IPS-15b (cell line): ENCODE measurements at regions not wholly inside any gene's neighbourhood (a gene's known extent, or its start where the extent isn't known, plus 50 kb on each side); places are given as distances from the start of the nearest gene placed in this dataset.
"Not testable (repeated sequence)": the region's sequence is repeated elsewhere in the genome, so short reads cannot be mapped to it uniquely, and the experiment has no call there.

ENCODE experiments used
- H3K27me3 ChIP-seq: one replicate; pipeline ENCODE4 v1.6.1; 2013; ENCODE audit warnings: low read length; ENCODE audit not compliant: control insufficient read depth, insufficient read depth
- H3K36me3 ChIP-seq: one replicate; pipeline ENCODE4 v1.6.1; 2013; ENCODE audit warnings: low read length; ENCODE audit not compliant: control insufficient read depth, insufficient read depth
- H3K4me1 ChIP-seq: one replicate; pipeline ENCODE4 v1.6.1; 2013; ENCODE audit warnings: mild to moderate bottlenecking, low read length; ENCODE audit not compliant: control insufficient read depth, insufficient read depth
- H3K4me3 ChIP-seq: one replicate; pipeline ENCODE4 v1.5.1; 2013; ENCODE audit warnings: low read depth, low read length
- H3K9ac ChIP-seq: one replicate; pipeline ENCODE4 v1.6.1; 2013; ENCODE audit warnings: low read depth, mild to moderate bottlenecking, low read length
- H3K9me3 ChIP-seq: one replicate; pipeline ENCODE4 v1.6.1; 2013; ENCODE audit warnings: mild to moderate bottlenecking, low read length; ENCODE audit not compliant: control insufficient read depth, insufficient read depth

- Histone ChIP-seq H3K4me3 (no peak overlapping the region), H3K9ac (no peak overlapping the region), H3K36me3 (peaks cover 6% of the 10 kb centered on the region), H3K4me1 (no peaks in the 10 kb centered on the region), H3K27me3 (no peaks in the 10 kb centered on the region), H3K9me3 (peaks cover 9% of the 10 kb centered on the region)
These were observed 401.7 kb upstream of the RUNX1 start for GRCh38 chr21:35450830-35451229.

GRCh38 chr21:35449846-35450245 is 400.7 kb upstream of the RUNX1 start:
- Histone ChIP-seq H3K9me3 (peaks cover 9% of the 10 kb centered on the region), H3K27me3 (no peaks in the 10 kb centered on the region), H3K36me3 (peaks cover 6% of the 10 kb centered on the region), H3K9ac (no peak overlapping the region), H3K4me1 (no peaks in the 10 kb centered on the region), H3K4me3 (no peak overlapping the region)

- H3K4me1 ChIP-seq = no peaks in the 10 kb centered on the region
- no peaks in the 10 kb centered on the region for H3K27me3 ChIP-seq
- no peak overlapping the region for H3K9ac ChIP-seq
- H3K4me3 ChIP-seq = no peak overlapping the region
- peaks cover 9% of the 10 kb centered on the region for H3K9me3 ChIP-seq
- peaks cover 6% of the 10 kb centered on the region for H3K36me3 ChIP-seq
These were observed 399.9 kb upstream of the RUNX1 start for GRCh38 chr21:35448876-35449599.

- H3K4me1 ChIP-seq = no peaks in the 10 kb centered on the region
- H3K4me3 ChIP-seq = no peak overlapping the region
- H3K27me3 ChIP-seq = no peaks in the 10 kb centered on the region
- H3K36me3 ChIP-seq = peaks cover 1% of the 10 kb centered on the region
- H3K9me3 ChIP-seq = no peaks in the 10 kb centered on the region
- no peak overlapping the region for H3K9ac ChIP-seq
These were observed 395.3 kb upstream of the RUNX1 start for GRCh38 chr21:35444391-35444790.

- Histone ChIP-seq H3K9me3 (no peaks in the 10 kb centered on the region), H3K4me1 (peaks cover 4% of the 10 kb centered on the region), H3K9ac (no peak overlapping the region), H3K27me3 (no peaks in the 10 kb centered on the region), H3K4me3 (no peak overlapping the region), H3K36me3 (no peaks in the 10 kb centered on the region)
These were observed 392.9 kb upstream of the RUNX1 start for GRCh38 chr21:35441868-35442582.

GRCh38 chr21:35438643-35439404 is 389.7 kb upstream of the RUNX1 start:
- H3K4me3 ChIP-seq = no peak overlapping the region
- no peaks in the 10 kb centered on the region for H3K27me3 ChIP-seq
- H3K9me3 ChIP-seq = no peaks in the 10 kb centered on the region
- no peaks in the 10 kb centered on the region for H3K36me3 ChIP-seq
- no peak overlapping the region for H3K9ac ChIP-seq
- peaks cover 4% of the 10 kb centered on the region for H3K4me1 ChIP-seq

GRCh38 chr21:35437941-35438340 is 388.8 kb upstream of the RUNX1 start:
- Histone ChIP-seq H3K36me3 (no peaks in the 10 kb centered on the region), H3K4me3 (no peak overlapping the region), H3K27me3 (no peaks in the 10 kb centered on the region), H3K9ac (no peak overlapping the region), H3K4me1 (peaks cover 4% of the 10 kb centered on the region), H3K9me3 (no peaks in the 10 kb centered on the region)

GRCh38 chr21:35436899-35437298 is 387.8 kb upstream of the RUNX1 start:
- H3K27me3 ChIP-seq = no peaks in the 10 kb centered on the region
- H3K4me3 ChIP-seq = no peak overlapping the region
- peaks cover 4% of the 10 kb centered on the region for H3K4me1 ChIP-seq
- no peak overlapping the region for H3K9ac ChIP-seq
- no peaks in the 10 kb centered on the region for H3K36me3 ChIP-seq
- H3K9me3 ChIP-seq = no peaks in the 10 kb centered on the region

- H3K36me3 ChIP-seq, H3K27me3 ChIP-seq, H3K9me3 ChIP-seq, H3K4me3 ChIP-seq, H3K9ac ChIP-seq, H3K4me1 ChIP-seq: not testable (repeated sequence)
These were observed 383.5 kb upstream of the RUNX1 start for GRCh38 chr21:35432601-35433000.

- no peaks in the 10 kb centered on the region for H3K36me3 ChIP-seq
- H3K9ac ChIP-seq = no peak overlapping the region
- no peaks in the 10 kb centered on the region for H3K9me3 ChIP-seq
- no peak overlapping the region for H3K4me3 ChIP-seq
- H3K27me3 ChIP-seq = no peaks in the 10 kb centered on the region
- H3K4me1 ChIP-seq = no peaks in the 10 kb centered on the region
These were observed 381.2 kb upstream of the RUNX1 start for GRCh38 chr21:35430260-35430659.

- H3K36me3 ChIP-seq = no peaks in the 10 kb centered on the region
- H3K27me3 ChIP-seq = no peaks in the 10 kb centered on the region
- no peak overlapping the region for H3K9ac ChIP-seq
- H3K4me1 ChIP-seq = no peaks in the 10 kb centered on the region
- no peaks in the 10 kb centered on the region for H3K9me3 ChIP-seq
- no peak overlapping the region for H3K4me3 ChIP-seq
These were observed 379.8 kb upstream of the RUNX1 start for GRCh38 chr21:35428937-35429336.
